Right atrium auricular region (tissue), 2 donors: ENCODE measurements at regions not wholly inside any gene's neighbourhood (a gene's known extent, or its start where the extent isn't known, plus 50 kb on each side); places are given as distances from the start of the nearest gene placed in this dataset.

Source experiments
- DNase-seq: peaks from one replicate; pipeline ENCODE4 v3.0.0-alpha.2; 2019; ENCODE audit warnings: low spot score
- H3K27ac ChIP-seq, 2 donors: fragments of 200-600 bp; sonication (generic); 1 replicate in 1 of 2; 2 replicates in 1 of 2; pipeline ENCODE4 v1.5.1; 2016 to 2019
- H3K27me3 ChIP-seq, 2 donors: fragments of 200-600 bp; sonication (generic); one replicate each; pipeline versions ENCODE4 v1.5.1 to v1.6.0; 2017 to 2019
- H3K36me3 ChIP-seq: fragments of 200-600 bp; sonication (generic); one replicate; pipeline ENCODE4 v1.5.1; 2016
- H3K4me1 ChIP-seq, 2 donors: fragments of 200-600 bp; sonication (generic); one replicate each; pipeline versions ENCODE4 v1.5.1 to v1.6.0; 2017 to 2019
- H3K4me3 ChIP-seq, 2 donors: fragments of 200-600 bp; sonication (generic); 1 replicate in 1 of 2; 2 replicates in 1 of 2; pipeline ENCODE4 v1.5.1; 2017 to 2019; ENCODE audit warnings: mild to moderate bottlenecking in 1 of 2, moderate library complexity in 1 of 2
- H3K9me3 ChIP-seq, 2 donors: fragments of 200-600 bp; sonication (generic); one replicate each; pipeline ENCODE4 v1.5.1; 2019
- TF ChIP-seq, protein P1 (sequence below), 2 donors: fragments of 200-600 bp; sonication (generic); IDR thresholded peaks; one replicate each; pipeline ENCODE4 v1.5.1; 2019; ENCODE audit warnings: antibody characterized with exemption in 2 of 2

- no peak for DNase-seq
- no peaks in the 10 kb centered on the region for H3K36me3 ChIP-seq
- H3K4me1 ChIP-seq = no peaks in the 10 kb centered on the region
These were observed 308.7 kb downstream of the CBLN2 start for GRCh38 chr18:72235422-72235821.

DNA sequence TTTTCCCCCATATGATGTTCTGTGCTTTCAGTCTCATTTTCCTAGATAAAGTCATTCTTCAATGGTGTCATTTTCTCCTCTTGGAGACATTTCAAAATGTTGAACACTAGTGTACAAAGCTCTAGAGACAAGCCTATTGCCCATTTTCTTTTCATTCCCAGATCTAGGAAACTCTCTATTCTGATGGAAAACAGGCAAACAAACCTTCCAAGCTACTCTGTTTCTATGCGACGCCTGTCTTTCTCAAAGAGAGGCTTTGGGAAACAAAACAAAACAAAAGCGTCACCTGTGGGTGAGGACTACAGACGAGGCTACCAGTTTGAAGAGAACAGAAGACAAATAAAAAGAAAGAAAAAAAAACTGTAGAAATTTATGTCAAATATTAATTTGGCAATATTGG is 311.0 kb downstream of the CBLN2 start:
- TF ChIP-seq, protein P1, sequence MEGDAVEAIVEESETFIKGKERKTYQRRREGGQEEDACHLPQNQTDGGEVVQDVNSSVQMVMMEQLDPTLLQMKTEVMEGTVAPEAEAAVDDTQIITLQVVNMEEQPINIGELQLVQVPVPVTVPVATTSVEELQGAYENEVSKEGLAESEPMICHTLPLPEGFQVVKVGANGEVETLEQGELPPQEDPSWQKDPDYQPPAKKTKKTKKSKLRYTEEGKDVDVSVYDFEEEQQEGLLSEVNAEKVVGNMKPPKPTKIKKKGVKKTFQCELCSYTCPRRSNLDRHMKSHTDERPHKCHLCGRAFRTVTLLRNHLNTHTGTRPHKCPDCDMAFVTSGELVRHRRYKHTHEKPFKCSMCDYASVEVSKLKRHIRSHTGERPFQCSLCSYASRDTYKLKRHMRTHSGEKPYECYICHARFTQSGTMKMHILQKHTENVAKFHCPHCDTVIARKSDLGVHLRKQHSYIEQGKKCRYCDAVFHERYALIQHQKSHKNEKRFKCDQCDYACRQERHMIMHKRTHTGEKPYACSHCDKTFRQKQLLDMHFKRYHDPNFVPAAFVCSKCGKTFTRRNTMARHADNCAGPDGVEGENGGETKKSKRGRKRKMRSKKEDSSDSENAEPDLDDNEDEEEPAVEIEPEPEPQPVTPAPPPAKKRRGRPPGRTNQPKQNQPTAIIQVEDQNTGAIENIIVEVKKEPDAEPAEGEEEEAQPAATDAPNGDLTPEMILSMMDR (IDR thresholded peaks at IDR 0.05) = no peak
- H3K4me1 ChIP-seq = no peaks in the 10 kb centered on the region
- H3K9me3 ChIP-seq = no peaks in the 10 kb centered on the region
- no peak for DNase-seq
- no peak overlapping the region for H3K27ac ChIP-seq
- H3K27me3 ChIP-seq = no peaks in the 10 kb centered on the region
- H3K36me3 ChIP-seq = no peaks in the 10 kb centered on the region
- H3K4me3 ChIP-seq = no peak overlapping the region

More at GRCh38 chr18:72235422-72235821, 308.7 kb downstream of the CBLN2 start:
- no peaks in the 10 kb centered on the region for H3K27me3 ChIP-seq
- TF ChIP-seq, protein P1 (IDR thresholded peaks at IDR 0.05) = no peak
- no peaks in the 10 kb centered on the region for H3K9me3 ChIP-seq
- no peak overlapping the region for H3K4me3 ChIP-seq
- no peak overlapping the region for H3K27ac ChIP-seq

DNA sequence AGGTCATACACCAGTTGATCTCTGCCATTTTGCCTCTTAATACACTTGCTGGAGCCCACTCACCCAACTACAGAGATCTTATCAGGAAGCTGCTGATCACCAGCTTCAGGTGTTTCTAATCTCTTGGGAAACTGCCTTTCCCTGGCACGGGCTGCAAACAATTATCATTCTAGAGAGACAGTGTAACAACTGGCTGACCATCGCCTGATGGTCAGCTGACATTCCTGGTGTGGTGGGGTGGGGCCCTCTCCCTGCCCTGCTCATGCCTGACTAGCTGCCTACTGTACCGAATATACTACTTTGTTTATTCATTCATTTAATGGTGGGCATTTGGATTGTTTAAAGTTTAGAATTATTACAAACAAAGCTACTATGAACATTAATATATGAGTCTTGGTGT is 311.5 kb downstream of the CBLN2 start:
- no peak for DNase-seq
- TF ChIP-seq, protein P1 (IDR thresholded peaks at IDR 0.05) = no peak
- H3K27ac ChIP-seq = no peak overlapping the region

GRCh38 chr18:72225958-72226357 is 318.2 kb downstream of the CBLN2 start:
- H3K36me3 ChIP-seq = no peaks in the 10 kb centered on the region
- no peaks in the 10 kb centered on the region for H3K27me3 ChIP-seq
- H3K27ac ChIP-seq = no peak overlapping the region
- H3K4me3 ChIP-seq = no peak overlapping the region
- H3K4me1 ChIP-seq = no peaks in the 10 kb centered on the region
- no peaks in the 10 kb centered on the region for H3K9me3 ChIP-seq
- DNase-seq = no peak
- TF ChIP-seq, protein P1 (IDR thresholded peaks at IDR 0.05) = no peak

More for the DNA sequence above, 311.5 kb downstream of the CBLN2 start:
- Histone ChIP-seq H3K4me1 (no peaks in the 10 kb centered on the region), H3K9me3 (no peaks in the 10 kb centered on the region), H3K27me3 (no peaks in the 10 kb centered on the region), H3K4me3 (no peak overlapping the region), H3K36me3 (no peaks in the 10 kb centered on the region)

- Histone ChIP-seq H3K27ac (no peak overlapping the region), H3K27me3 (no peaks in the 10 kb centered on the region), H3K9me3 (no peaks in the 10 kb centered on the region), H3K4me1 (no peaks in the 10 kb centered on the region), H3K36me3 (no peaks in the 10 kb centered on the region), H3K4me3 (no peak overlapping the region)
- TF ChIP-seq, protein P1 (IDR thresholded peaks at IDR 0.05) = no peak
- DNase-seq = no peak
These were observed 320.4 kb downstream of the CBLN2 start for GRCh38 chr18:72223733-72224132.

DNA sequence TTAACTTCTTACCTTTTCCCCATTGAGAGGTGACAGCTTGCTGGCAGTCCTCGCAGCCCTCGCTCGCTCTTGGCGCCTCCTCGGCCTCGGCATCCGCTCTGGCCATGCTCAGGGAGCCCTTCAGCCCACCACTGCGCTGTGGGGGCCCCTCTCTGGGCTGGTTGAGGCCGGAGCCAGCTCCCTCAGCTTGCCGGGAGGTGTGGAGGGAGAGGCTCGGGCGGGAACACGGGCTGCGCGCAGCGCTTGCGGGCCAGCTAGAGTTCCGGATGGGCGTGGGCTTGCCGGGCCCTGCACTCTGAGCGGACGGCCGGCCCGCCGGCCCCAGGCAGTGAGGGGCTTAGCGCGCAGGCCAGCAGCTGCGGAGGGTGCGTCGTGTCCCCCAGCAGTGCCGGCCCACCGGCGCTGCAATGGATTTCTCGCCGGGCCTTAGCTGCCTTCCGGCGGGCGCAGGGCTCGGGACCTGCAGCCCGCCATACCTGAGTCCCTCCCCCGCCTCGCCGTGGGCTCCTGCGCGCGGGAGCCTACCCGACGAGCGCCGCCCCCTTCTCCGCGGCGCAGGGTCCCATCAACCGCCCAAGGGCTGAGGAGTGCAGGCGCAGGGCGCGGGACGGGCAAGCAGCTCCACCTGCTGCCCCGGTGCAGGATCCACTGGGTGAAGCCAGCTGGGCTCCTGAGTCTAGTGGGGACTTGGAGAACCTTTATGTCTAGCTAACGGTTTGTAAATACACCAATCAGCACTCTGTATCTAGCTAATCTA is 335.0 kb downstream of the CBLN2 start:
- H3K4me1 ChIP-seq = no peaks in the 10 kb centered on the region
- TF ChIP-seq, protein P1 (IDR thresholded peaks at IDR 0.05) = no peak
- H3K36me3 ChIP-seq = no peaks in the 10 kb centered on the region
- no peak overlapping the region for H3K27ac ChIP-seq
- no peak overlapping the region for H3K4me3 ChIP-seq
- H3K9me3 ChIP-seq = no peaks in the 10 kb centered on the region
- no peaks in the 10 kb centered on the region for H3K27me3 ChIP-seq
- DNase-seq = no peak
